Fibroblast of villous mesenchyme (primary cell): ENCODE measurements at regions not wholly inside any gene's neighbourhood (a gene's known extent, or its start where the extent isn't known, plus 50 kb on each side); places are given as distances from the start of the nearest gene placed in this dataset.

Experiments
- DNase-seq: peaks from one replicate; pipeline ENCODE4 v3.0.0-alpha.2; 2010; ENCODE audit warnings: low read depth
- H3K4me3 ChIP-seq: 2 replicates; pipeline ENCODE4 v1.5.1; 2011; ENCODE audit warnings: low read depth, mild to moderate bottlenecking, low read length
- TF ChIP-seq, protein P1 (sequence below): IDR thresholded peaks from 2 replicates; pipeline ENCODE4 v1.5.1; 2012; ENCODE audit warnings: low read depth, mild to moderate bottlenecking, low read length; ENCODE audit not compliant: insufficient read depth

GRCh38 chr17:64783556-64784352 lies 121.6 kb upstream of the SMURF2 start:
- TF ChIP-seq, protein P1, sequence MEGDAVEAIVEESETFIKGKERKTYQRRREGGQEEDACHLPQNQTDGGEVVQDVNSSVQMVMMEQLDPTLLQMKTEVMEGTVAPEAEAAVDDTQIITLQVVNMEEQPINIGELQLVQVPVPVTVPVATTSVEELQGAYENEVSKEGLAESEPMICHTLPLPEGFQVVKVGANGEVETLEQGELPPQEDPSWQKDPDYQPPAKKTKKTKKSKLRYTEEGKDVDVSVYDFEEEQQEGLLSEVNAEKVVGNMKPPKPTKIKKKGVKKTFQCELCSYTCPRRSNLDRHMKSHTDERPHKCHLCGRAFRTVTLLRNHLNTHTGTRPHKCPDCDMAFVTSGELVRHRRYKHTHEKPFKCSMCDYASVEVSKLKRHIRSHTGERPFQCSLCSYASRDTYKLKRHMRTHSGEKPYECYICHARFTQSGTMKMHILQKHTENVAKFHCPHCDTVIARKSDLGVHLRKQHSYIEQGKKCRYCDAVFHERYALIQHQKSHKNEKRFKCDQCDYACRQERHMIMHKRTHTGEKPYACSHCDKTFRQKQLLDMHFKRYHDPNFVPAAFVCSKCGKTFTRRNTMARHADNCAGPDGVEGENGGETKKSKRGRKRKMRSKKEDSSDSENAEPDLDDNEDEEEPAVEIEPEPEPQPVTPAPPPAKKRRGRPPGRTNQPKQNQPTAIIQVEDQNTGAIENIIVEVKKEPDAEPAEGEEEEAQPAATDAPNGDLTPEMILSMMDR: no peak
- DNase-seq: no peak
- H3K4me3 ChIP-seq: no peak overlapping the region

DNA sequence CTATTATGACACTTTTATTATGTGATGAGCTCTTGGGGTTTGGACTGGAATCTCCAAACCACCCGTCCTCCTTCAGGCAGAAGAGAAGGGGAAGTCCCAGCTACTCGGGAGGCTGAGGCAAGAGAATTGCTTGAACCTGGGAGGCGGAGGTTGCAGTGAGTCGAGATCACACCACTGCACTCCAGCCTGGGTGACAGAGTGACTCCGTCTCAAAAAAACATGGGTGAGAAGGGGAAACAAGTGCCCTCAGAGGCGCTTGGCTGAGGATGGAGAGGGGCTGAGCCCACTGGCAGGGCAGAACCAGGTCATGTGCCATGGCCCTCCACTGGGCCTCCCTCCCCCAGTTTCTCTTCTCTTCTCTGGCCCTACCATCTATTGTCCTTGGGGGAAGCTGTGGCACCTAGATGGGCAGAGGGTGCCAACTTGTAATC lies 120.9 kb upstream of the SMURF2 start:
- peak; percentile 49 for DNase-seq
- no peak overlapping the region for H3K4me3 ChIP-seq
- TF ChIP-seq, protein P1: no peak

DNA sequence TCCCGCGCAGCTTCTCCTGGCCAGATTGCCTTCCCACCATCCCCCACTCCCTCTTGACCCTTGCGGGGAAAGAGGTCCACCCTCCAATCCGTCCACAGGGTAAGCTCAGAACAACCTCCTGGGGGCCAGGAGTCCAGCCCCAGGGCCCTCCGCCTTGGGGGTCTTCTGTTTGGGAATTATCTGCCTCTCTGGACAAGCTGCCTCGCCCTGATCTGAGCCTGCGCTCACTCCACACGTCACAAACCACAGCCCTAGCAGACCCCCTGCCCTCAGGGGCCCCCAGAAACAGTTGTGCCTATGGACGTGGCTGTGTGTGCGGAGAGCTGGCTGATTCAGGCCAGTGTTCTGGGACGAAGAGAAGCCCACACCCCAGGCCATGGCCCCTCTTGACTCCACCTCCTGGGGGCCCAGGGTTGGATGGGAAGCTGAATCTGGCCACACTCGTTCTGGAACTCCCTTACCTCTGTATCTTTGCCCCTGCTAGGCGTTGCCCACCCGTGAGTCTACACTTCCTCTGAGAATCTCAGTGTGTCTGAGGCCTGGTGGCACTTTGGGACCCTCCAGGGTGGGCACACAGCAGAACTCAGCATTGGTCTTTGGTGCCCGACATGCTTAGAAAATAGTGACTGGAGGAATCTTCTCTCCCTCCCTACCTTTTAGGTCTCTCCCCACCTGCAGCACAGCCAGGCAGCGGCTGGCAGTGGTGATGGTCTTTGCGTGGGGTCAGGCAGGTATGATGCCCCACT lies 119.9 kb upstream of the SMURF2 start:
- no peak overlapping the region for H3K4me3 ChIP-seq
- no peak for DNase-seq
- TF ChIP-seq, protein P1: no peak

DNA sequence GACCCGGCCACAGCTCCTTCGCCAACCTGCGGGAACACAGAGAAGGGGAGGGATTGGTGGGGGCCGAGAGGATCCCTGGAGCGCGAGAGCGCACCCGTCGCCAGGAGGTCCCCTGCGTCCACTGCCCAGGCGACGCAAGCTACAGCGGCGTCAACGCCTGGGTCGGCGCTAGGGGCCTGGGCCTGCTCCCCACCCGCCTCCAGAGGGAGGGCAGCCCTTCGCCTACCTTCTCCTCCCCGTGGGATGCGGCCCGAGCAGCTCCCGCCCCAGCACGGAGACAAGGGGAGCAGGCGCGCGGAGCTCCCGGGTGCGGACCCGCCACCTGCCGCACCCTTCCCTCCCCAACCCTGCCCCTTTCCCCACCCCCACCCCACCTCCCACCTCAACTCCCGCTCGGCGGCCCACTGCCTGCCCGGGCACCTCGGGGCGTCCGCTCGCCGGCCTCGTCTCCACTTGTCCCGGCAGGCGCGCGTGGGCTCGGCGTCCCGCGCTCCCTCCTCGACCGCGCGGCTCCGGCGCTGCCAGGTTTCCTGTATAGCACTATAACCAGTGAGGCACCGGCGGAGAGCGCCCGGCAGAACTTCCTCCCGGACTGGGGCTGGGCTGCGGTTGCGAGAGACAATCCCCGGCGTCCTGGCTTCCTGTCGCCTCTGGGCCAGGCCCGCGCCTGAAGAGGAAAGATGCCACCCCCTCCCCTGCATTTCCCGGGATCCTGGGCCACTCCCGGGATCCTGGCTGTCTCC lies 119.1 kb upstream of the SMURF2 start:
- peak; percentile 43 for DNase-seq
- H3K4me3 ChIP-seq: peak overlapping the region; percentile 46
- TF ChIP-seq, protein P1: no peak

- H3K4me3 ChIP-seq: peak overlapping the region; percentile 46
- DNase-seq: no peak
- TF ChIP-seq, protein P1: no peak
Measured at GRCh38 chr17:64780096-64781013, 118.2 kb upstream of the SMURF2 start.
